GM19468 (cell line): ENCODE measurements at regions not wholly inside any gene's neighbourhood (a gene's known extent, or its start where the extent isn't known, plus 50 kb on each side); places are given as distances from the start of the nearest gene placed in this dataset.
"Not testable (repeated sequence)": the region's sequence is repeated elsewhere in the genome, so short reads cannot be mapped to it uniquely, and the experiment has no call there.

Source experiments
- ATAC-seq: cut with Tn5 transposase; IDR thresholded peaks from one replicate; pipeline ENCODE4 v1.9.1; 2021; ENCODE audit warnings: mild to moderate bottlenecking, moderate library complexity, moderate number of reproducible peaks; ENCODE audit not compliant: unreplicated experiment; ENCODE audit errors: extremely low read depth

DNA sequence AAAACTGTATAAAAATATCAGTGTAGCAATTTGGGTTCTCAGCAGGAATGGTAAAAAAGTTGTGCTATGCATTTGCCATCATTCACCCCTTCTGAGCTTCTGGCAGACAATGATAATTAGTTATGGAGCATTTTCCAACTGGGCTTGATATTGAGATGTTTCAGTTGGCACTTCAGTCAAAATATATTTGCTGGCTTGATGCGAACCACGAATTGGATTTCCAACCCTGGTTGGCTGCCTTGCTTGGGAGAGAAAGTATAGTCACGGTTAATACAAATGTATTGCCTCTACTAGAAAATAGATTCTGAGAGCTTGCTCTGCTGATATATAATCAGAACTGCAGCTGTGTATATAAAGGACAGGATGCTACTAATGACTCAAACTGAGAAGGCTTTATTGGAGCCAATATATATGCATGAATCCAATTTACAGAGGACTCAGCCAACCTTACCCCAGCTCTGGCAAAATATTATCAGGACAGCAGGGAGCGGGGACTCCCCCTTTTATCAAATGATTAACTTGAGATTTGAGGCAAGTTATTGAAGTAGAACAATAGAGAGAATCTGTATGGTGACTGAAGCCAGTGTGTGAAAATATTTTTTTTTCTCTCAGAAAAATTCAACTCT is 219.8 kb upstream of the SMIM30 start:
- peak; percentile 46 for ATAC-seq

DNA sequence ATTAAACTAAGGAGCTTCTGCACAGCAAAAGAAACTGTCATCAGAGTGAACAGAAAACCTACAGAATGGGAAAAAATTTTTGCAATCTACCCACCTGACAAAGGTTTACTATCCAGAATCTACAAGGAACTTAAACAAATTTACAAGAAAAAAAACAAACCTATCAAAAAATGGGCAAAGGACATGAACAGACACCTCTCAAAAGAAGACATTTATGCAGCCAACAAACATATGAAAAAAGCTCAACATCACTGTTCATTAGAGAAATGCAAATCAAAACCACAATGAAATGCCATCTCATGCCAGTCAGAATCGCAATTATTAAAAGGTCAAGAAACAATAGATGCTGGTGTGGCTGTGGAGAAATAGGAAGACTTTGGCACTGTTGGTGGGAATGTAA is 218.5 kb upstream of the SMIM30 start:
- not testable (repeated sequence) for ATAC-seq

DNA sequence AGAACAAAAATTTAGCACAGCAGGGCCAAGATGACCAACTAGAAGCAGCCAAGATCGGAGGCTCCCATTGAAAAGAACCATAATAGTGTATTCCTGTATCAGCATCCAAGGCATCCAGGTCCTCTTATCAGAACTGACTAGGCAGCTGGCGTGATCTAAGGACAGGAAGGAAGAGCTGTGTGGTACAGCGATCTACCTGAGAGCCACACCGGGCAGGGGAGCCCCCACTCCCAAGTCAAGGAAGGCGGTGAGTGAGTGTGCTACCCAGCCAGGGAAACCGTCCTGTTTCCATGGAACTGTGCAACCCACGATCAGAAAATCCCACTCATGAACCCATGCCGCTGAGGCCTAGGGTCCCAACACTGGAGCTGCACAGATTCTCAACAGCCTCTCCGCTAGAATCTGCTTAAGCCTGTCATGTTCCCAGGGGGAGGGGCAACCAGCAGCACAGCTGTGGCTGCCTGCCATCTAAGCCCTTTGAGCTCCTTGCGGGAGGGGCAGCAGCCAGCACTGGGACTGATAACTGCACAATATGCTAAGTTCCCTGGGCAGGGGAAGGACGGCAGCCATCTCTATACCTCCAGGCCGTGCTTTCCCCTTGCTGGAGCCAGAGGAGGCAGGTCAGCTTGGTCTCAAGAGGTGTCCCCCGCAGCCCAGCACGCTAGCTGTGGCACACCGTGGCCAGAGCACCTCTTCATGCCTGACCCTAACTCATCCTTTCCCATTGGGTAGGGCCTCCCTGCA is 213.0 kb upstream of the SMIM30 start:
- ATAC-seq, result no peak

DNA sequence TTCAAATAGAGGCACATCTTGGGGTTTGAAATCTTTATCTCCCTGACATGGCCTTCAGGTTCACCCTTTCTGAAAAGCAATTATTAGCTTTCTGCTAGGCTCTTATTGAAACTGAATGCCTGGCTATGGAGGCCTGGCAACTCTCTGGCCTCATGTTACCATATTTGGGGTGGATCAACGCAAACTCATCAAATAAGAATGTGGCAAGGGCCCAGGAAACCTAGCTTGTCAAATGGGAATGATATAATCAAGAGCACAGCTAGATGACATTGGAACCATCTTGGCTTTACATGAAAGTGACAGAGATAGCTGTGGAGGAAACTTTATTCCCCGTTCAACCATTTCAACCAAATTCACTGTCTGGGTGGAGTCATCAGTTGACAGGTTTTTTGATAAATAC is 202.8 kb upstream of the SMIM30 start:
- no peak for ATAC-seq

DNA sequence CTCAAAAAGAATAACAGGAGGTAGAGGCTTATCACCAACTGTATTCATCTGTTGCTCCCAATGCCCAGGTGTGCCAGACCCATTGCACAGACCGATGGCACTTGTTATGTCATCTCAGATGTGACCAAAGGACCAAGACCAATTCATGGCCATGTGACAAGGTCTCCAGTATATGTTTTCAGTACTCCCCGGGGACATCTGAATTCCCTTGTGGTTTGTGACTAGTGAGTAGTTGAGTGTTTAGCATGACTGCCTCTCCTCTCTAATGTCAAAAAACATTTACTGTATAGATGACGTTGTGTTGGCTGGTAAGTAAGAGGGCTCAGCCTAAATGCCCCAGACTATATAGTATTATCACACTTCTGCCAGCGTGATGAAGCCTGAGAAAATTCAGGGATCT is 202.1 kb upstream of the SMIM30 start:
- no peak for ATAC-seq

DNA sequence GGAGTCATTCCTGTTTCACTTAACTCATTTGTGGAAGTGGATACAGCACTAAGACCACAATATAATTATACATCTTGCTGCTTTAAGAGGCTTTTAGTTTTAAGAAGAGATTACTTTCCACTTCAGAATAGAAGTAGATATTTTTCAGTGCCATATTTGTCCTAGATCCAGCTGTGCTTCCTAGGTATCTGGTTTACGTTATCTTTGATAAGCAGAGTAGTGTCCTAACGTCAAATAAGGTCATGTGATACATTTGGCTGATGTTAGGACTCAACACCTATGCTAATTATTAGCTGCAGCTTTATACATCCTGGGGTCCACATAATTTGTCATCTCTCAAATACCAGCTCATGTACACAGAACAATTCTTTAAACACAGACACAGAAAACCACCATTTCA is 196.2 kb upstream of the SMIM30 start:
- ATAC-seq, result no peak

DNA sequence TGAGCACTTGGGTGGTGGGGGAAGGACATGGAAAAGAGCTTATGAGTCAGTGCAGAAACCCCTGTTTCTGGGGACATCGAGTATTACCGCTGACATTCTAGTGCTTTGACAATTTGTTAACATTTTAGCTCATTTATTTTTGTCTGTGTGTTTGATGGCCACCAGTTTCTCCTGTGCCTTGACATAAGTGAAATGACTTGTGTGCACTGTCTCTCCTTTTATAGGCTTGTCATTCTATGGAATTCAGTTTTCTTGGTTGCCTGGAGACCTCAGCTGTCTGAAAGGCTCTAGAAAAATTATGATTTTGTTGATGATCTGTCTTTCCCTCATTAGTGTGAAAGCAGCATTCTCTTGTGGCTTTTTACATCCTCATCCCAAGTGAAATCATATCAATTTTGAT is 190.0 kb upstream of the SMIM30 start:
- ATAC-seq, result no peak

DNA sequence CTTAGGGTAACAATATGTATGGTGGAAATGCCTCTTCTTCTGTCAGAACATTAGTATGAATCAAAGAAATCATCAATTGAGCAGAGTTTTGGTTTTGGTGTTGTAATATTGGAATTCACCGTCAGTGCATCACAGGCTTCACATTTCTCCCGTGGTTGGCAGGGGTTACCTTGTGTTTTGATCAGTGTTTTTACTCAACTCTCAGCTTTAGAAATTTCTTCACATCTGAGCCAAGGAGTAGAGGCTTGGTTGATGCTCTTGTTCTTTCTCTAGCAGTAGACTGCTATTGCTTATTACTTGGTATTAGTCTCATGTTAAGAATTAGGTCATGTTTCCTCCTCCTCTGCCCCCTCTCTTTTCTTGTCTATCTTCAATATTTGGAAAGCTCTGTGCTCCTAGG is 188.8 kb upstream of the SMIM30 start:
- no peak for ATAC-seq

DNA sequence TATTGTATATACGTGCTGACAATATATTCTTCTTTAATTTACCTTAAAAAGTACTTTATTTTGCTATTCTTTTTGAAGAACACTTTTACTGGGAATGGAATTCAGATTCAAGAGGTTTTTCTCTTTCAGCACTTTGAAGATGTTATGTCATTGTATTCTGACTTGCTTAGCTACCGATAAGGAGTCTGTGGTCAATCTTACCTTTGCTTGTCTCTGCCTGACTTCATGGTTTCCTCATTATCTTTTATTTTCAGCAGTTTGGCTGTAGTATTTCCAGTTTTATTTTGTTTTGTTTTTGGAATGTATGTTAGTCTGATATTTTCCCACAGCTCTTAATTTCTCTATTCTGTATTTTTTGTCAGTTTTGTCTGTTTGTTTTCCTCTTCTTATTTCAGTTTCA is 187.9 kb upstream of the SMIM30 start:
- no peak for ATAC-seq

DNA sequence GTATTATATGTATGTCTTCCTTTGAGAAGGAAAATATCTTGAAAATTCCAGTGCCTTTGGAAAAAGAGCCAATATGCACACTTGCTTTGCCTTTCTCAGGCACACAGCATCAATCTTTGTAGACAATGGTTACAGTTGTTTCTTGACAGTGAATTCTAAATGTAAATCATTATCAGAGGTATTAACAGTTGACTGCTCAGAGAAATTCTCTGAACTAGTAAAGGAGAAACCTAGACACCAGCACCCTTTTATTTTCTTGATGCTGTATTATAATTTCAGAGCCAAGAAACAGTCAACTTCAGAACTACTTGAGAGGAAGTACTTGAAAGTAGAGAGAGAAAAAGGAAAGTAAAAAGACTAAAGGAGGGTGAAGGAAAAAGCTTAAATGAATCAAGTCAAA is 185.8 kb upstream of the SMIM30 start:
- no peak for ATAC-seq

DNA sequence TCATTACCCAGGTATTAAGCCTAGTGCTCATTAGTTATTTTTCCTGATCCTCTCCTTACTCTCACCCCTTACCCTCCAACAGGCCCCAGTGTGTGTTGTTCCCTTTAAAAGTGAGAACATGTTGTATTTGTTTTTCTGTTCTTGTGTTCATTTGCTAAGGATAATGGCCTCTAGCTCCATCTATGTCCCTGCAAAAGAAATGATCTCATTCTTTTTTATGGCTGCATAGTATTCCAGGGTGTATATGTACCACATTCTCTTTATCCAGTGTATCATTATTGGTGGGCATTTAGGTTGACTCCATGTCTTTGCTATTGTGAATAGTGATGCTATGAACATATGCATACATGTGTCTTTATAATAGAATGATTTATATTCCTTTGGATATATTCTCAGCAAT is 185.0 kb upstream of the SMIM30 start:
- ATAC-seq, result not testable (repeated sequence)

DNA sequence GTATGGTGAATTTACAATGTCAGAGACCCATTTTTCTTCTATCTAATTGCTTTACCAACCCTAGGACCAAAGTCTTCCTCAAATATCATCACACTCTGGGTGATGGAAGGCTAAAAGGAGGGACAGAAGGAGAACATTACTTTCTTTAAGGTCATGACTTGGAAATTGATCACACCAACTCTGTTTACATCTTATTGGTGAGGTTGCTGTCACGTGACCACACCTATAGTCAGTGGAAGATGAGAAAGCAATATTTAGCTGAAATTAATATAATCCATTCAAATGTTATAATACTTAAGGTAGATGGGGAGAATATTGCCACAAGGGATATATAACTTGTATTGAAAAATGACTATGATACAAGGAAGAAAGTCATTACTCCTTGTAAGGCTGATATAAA is 183.6 kb upstream of the SMIM30 start:
- ATAC-seq, result no peak

DNA sequence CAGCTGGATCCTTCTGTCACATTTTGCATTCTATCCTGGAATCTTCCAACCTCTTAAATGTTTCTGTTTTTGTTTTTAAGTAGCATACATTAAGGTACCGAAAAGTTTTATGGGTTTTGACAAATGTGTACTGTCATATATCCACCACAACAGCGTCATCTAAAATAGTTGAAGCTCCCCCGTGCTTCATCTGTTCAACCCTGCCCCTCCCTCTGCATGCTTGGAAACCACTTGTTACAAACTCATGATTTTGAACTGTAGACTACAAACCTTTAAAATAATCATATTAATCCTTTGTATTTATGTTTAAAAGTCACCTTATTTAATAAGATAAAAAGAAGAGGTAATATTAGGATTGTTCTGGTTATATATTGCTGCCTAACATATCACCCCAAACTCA is 182.8 kb upstream of the SMIM30 start:
- no peak for ATAC-seq

DNA sequence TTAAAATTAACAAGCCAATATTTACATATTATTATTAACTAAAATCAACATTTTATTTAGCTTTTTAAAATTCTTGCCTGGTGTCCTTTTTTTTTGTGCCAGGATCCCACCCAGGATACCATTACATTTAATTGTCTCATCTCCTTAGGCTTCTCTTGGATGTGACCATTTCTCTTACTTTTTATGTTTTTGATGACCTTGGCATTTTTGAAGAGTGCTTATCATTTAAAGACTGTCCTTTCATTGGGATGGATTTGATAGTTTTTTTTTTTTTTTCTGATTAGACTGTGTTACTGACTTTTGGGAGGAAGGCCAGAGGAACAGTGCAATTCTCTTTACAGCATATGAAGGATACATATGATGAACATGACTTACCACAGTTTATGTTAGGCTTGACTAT is 181.4 kb upstream of the SMIM30 start:
- ATAC-seq, result no peak

DNA sequence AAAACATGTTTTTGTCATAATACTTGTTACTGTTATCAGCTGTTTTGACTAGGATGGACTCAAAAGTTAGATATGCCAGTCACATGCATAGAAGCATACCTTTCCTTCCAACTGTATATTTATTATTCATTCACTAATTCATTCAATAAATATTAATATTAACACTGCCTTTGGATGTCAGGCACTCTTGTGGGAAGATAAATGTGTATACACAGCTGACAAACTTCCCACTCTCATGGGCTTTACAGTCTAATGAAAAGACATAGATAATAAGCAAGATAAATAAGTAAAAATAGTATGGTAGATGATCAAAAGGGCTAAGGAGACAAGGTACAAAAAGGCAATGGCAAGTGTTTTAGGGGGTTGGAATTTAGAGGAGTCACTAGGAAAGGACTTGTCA is 180.1 kb upstream of the SMIM30 start:
- no peak for ATAC-seq

DNA sequence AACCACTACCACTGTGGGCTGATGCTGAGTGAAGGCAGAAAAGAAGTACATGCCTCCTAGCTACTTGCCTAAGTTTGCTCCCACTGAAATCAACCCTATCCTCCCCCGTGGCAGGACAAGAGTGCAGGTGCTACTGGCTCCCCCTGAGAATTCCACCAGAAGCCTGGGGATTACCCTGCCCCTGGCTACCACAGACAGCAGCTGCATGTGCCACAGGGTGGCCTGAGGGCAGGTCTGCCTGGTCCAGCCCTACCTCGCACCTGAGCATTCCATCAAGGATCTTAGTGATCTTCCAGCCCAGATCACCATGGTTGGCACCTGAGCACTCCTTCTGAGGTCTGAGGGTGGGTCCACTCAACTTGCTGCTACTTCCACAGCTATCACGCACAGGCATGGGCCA is 176.4 kb upstream of the SMIM30 start:
- ATAC-seq, result no peak

DNA sequence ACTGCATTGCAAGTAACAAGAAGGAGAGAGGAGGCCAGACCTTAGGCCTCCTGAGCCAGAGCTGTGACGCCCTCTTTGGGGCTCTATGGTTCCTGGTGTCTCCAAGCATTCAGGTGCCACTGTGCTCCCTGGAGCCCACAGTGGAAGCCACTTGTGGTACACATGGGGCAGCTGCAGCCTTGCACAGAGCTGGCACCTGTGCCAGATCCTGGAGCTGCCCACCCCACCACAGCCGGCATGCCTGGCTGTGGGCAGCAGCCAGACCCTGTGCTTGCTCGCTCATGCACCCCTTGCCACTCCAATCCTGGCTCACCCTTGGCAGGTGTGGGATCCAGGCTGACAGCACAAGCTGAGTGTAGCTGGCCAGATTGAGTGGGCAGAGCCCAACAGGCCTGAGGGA is 173.8 kb upstream of the SMIM30 start:
- no peak for ATAC-seq

DNA sequence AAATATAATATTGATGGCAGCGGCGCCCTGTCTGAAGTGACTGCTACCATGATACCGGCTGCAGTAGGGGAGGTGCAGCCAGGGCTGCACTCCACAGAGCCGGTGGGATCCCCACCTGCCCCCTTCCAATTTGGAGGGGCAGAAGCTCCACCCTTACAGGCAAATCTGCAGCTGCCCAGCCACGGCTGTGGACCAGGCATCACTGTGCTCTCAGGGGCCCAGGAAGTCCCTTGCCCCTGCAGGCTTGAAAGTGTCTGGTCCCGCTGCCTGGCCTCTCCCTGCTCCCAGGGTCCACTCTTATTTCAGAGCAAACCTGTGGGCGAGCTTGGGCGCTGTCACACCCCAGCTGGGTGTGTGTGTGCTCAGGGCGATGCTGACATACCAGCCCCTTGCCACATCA is 172.7 kb upstream of the SMIM30 start:
- ATAC-seq, result no peak

DNA sequence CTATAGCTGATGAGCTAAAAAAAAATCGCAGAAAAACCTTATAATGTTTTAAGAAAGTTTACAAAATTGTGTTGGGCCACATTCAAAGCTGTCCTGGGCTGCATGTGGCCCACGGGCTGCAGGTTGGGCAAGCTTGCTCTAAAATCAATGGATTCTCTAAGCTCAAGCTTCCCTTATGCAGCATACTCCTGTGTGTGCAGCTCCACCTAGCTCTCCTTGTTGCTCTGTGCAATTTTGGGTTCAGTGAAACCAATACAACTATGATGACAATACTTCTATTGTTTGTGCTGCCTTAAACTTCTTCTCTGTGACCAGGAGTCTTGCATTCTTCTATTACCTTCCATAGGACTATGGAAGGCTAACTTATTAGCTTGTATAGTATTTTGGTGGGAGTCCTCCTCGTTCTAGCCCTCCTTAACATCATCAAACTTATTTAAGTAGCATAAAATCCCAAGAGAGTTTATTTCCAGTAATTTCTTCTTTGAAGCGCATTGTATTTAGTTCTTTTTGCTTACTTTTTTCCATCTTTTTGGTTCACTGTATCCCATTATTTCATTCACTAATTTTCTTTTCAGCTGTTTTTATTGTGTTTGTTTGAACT is 170.9 kb upstream of the SMIM30 start:
- ATAC-seq, result no peak

DNA sequence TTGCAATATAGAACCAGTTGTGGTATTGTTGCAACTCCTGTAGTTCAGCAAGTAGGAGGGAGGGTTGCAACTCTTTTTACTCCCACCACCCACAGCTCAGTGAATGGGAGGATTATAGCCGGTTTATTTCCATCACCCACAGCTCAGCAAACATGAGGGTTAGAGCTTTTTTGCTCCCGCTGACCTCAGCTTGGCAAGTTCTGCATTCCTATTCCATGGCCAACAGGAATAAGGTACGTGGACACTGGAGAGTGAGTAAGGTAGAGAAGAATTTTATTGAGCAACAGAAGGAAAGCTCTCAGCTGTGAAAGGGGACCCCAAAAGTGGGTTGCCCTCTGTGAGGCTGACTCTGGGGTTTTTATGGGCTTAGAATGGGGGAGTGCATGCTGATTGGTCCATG is 167.1 kb upstream of the SMIM30 start:
- no peak for ATAC-seq

DNA sequence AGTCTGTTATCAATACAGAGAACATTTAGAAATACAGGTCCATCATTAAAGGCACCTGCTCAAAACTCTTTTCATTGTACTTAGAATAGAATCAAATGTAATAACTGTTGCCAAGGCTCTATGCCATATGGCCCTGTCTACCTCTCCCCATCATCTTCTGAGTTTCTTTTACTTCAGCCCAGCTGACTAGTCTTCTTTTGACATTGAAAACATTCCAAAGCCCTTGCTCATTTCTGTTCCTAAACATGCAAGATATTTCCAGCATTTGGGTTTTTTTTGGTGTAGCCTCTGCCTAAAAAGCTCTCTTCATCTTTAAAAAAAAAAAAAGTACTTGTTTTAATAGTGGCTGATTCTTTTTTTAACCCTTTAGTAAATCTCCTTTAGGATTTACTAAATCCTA is 165.5 kb upstream of the SMIM30 start:
- ATAC-seq, result no peak

DNA sequence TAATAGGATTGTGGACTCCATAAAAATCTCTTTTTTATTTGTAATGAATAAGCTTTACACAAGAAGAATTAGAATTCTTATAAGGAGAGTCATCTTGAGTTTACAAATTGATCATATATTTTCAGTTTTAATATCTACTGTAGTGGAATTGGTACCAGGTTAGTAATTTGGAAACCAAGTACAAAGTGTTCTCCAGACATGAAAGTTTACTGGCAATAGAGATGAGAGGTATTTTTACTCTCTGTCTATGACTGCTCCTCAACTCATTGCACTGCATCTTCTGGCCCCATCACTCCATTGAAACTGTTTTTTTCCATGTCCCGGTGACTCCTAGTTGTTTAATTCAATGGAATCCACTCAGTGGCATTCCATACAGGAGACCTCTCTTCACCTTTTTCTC is 164.5 kb upstream of the SMIM30 start:
- ATAC-seq, result no peak
